ENCODE measurements at regions not wholly inside any gene's neighbourhood (a gene's known extent, or its start where the extent isn't known, plus 50 kb on each side); places are given as distances from the start of the nearest gene placed in this dataset.

GRCh38 chr1:115213130-115213529, 123.8 kb upstream of the TSPAN2 start:
- DNase-seq, result no peak
- Histone ChIP-seq H3K4me3 (no peak overlapping the region), H3K27ac (no peak overlapping the region), H3K27me3 (no peaks in the 10 kb centered on the region), H3K36me3 (no peaks in the 10 kb centered on the region), H3K9me3 (no peaks in the 10 kb centered on the region), H3K4me1 (no peaks in the 10 kb centered on the region)
- TF ChIP-seq CTCF (IDR thresholded peaks at IDR 0.05) (no peak), POLR2A (IDR thresholded peaks at IDR 0.05) (no peak)

- Histone ChIP-seq H3K9me3 (no peaks in the 10 kb centered on the region), H3K27me3 (no peaks in the 10 kb centered on the region), H3K4me1 (no peaks in the 10 kb centered on the region), H3K27ac (no peak overlapping the region), H3K36me3 (no peaks in the 10 kb centered on the region), H3K4me3 (no peak overlapping the region)
- no peak for TF ChIP-seq POLR2A (IDR thresholded peaks at IDR 0.05)
- DNase-seq, result no peak
These were observed 121.9 kb upstream of the TSPAN2 start for GRCh38 chr1:115211071-115211745.

GRCh38 chr1:115210302-115210711, 121.0 kb upstream of the TSPAN2 start:
- Histone ChIP-seq H3K36me3 (no peaks in the 10 kb centered on the region), H3K4me3 (no peak overlapping the region), H3K9me3 (no peaks in the 10 kb centered on the region), H3K4me1 (no peaks in the 10 kb centered on the region), H3K27me3 (no peaks in the 10 kb centered on the region), H3K27ac (no peak overlapping the region)
- DNase-seq, result no peak
- TF ChIP-seq CTCF (IDR thresholded peaks at IDR 0.05) (no peak), POLR2A (IDR thresholded peaks at IDR 0.05) (no peak)

- Histone ChIP-seq H3K36me3 (no peaks in the 10 kb centered on the region), H3K9me3 (no peaks in the 10 kb centered on the region), H3K27ac (no peak overlapping the region), H3K27me3 (no peaks in the 10 kb centered on the region), H3K4me3 (no peak overlapping the region), H3K4me1 (no peaks in the 10 kb centered on the region)
- DNase-seq, result no peak
- no peak for TF ChIP-seq POLR2A (IDR thresholded peaks at IDR 0.05)
- TF ChIP-seq CTCF (IDR thresholded peaks at IDR 0.05), result no peak
These were observed 115.2 kb upstream of the TSPAN2 start for GRCh38 chr1:115204513-115204912.

- H3K9me3 ChIP-seq, result no peaks in the 10 kb centered on the region
- no peaks in the 10 kb centered on the region for H3K4me1 ChIP-seq
- TF ChIP-seq POLR2A (IDR thresholded peaks at IDR 0.05) (no peak), CTCF (IDR thresholded peaks at IDR 0.05) (no peak)
- DNase-seq, result no peak
- no peak overlapping the region for H3K4me3 ChIP-seq
- no peak overlapping the region for H3K27ac ChIP-seq
- no peaks in the 10 kb centered on the region for H3K27me3 ChIP-seq
- no peaks in the 10 kb centered on the region for H3K36me3 ChIP-seq
These were observed 114.0 kb upstream of the TSPAN2 start for GRCh38 chr1:115203287-115203686.

GRCh38 chr1:115201598-115201997, 112.3 kb upstream of the TSPAN2 start:
- Histone ChIP-seq H3K27ac (no peak overlapping the region), H3K9me3 (no peaks in the 10 kb centered on the region), H3K36me3 (no peaks in the 10 kb centered on the region), H3K4me1 (no peaks in the 10 kb centered on the region), H3K4me3 (no peak overlapping the region), H3K27me3 (no peaks in the 10 kb centered on the region)
- no peak for TF ChIP-seq CTCF (IDR thresholded peaks at IDR 0.05)
- no peak for TF ChIP-seq POLR2A (IDR thresholded peaks at IDR 0.05)
- no peak for DNase-seq

Measured in Peyer's patch (tissue), 4 donors.